ENCODE measurements at regions not wholly inside any gene's neighbourhood (a gene's known extent, or its start where the extent isn't known, plus 50 kb on each side); places are given as distances from the start of the nearest gene placed in this dataset.

DNA sequence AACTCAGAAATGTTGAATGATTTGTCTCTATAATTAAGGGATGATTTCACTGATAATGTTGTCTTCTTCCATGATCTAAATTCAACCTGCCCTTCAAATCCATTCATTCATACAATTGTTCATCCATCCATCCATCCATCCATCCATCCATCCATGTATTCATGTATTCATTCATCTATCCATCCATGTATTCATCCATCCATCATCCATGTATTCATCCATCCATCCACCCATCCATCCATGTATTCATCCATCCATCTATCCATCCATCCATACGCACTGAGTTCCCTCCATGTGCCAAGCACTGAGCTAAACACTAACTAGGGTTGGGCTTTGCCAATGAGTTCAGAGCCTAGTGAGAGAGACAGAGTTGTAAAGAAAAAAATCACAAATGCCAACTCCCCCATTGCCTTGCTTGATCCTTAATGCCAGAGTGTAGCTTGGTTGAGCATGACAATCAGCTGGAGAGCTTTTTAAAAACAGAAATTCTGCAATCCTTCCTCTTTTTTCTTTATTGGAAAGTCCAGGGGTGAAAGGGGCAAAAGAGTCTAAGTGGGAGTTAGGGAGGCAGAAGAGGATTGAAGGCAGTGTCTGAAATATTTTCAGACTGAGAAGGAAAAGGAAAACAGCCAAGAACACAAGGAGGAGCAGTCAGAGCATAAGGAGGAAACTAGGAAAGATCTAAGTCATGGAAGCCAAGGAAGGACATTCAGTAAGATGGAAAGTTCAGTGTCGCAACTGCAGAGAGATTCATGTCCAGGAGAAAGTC, 92.4 kb upstream of the ERG start:
- no peaks in the 10 kb centered on the region for H3K9me3 ChIP-seq (ENCODE audit: severe bottlenecking)
- no peak overlapping the region for H3K4me3 ChIP-seq (ENCODE audit: severe bottlenecking)
- ATAC-seq (ENCODE audit: low read depth) (no peak), DNase-seq (ENCODE audit: low spot score) (no peak)
- TF ChIP-seq, protein P1, sequence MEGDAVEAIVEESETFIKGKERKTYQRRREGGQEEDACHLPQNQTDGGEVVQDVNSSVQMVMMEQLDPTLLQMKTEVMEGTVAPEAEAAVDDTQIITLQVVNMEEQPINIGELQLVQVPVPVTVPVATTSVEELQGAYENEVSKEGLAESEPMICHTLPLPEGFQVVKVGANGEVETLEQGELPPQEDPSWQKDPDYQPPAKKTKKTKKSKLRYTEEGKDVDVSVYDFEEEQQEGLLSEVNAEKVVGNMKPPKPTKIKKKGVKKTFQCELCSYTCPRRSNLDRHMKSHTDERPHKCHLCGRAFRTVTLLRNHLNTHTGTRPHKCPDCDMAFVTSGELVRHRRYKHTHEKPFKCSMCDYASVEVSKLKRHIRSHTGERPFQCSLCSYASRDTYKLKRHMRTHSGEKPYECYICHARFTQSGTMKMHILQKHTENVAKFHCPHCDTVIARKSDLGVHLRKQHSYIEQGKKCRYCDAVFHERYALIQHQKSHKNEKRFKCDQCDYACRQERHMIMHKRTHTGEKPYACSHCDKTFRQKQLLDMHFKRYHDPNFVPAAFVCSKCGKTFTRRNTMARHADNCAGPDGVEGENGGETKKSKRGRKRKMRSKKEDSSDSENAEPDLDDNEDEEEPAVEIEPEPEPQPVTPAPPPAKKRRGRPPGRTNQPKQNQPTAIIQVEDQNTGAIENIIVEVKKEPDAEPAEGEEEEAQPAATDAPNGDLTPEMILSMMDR (IDR thresholded peaks at IDR 0.05; ENCODE audit: poor library complexity, severe bottlenecking), result no peak
- H3K36me3 ChIP-seq (ENCODE audit: low read depth), result no peaks in the 10 kb centered on the region
- no peaks in the 10 kb centered on the region for H3K4me1 ChIP-seq (ENCODE audit: insufficient read depth, poor library complexity, severe bottlenecking)
- no peaks in the 10 kb centered on the region for H3K27me3 ChIP-seq (ENCODE audit: insufficient read depth, poor library complexity, severe bottlenecking)
- H3K27ac ChIP-seq (ENCODE audit: poor library complexity, severe bottlenecking), result no peak overlapping the region

- DNase-seq (ENCODE audit: low spot score) (no peak), ATAC-seq (ENCODE audit: low read depth) (no peak)
- Histone ChIP-seq H3K9me3 (ENCODE audit: severe bottlenecking) (no peaks in the 10 kb centered on the region), H3K4me1 (ENCODE audit: insufficient read depth, poor library complexity, severe bottlenecking) (no peaks in the 10 kb centered on the region), H3K4me3 (ENCODE audit: severe bottlenecking) (no peak overlapping the region), H3K27ac (ENCODE audit: poor library complexity, severe bottlenecking) (no peak overlapping the region), H3K27me3 (ENCODE audit: insufficient read depth, poor library complexity, severe bottlenecking) (no peaks in the 10 kb centered on the region), H3K36me3 (ENCODE audit: low read depth) (no peaks in the 10 kb centered on the region)
- TF ChIP-seq, protein P1 (IDR thresholded peaks at IDR 0.05; ENCODE audit: poor library complexity, severe bottlenecking), result no peak
These were observed 92.9 kb upstream of the ERG start for GRCh38 chr21:38591218-38591537.

DNA sequence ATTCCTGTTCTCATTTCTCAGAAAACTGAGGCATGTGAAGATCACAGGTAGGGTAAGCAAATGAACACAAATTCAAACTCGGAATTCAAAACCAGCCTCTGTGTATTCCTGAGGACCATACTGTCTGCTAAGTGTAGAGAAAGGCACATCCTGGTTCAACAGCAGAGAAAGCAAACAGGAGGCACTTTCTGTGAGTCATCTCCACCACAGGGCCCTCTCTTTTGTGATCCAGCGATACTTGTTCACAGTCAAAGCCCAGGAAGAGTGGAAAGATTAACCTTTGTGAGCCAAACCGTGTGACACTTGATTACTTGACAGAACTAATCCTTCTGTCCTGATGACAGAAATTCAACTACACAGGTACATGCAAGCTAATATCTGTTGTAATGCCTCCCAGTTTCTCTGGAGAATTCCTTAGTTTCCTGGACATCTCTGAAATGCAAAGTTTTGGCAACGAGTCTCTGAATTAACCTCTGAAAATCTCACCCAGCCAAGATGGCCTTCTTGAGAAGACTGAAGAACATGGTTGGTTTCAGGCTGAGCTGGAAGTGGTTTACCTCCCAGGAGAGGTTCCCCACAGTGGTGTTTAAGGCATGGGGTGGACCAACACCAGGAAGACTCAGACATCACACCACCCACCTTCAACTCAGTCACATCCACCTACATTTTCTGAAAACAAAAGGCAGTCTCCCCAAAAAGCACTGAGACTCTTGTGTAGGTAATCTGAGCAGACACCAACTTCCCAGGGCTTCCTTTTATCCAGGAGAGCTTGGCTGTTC, 98.2 kb upstream of the ERG start:
- no peak for DNase-seq (ENCODE audit: low spot score)
- H3K4me3 ChIP-seq (ENCODE audit: severe bottlenecking), result no peak overlapping the region
- H3K36me3 ChIP-seq (ENCODE audit: low read depth), result no peaks in the 10 kb centered on the region
- H3K27me3 ChIP-seq (ENCODE audit: insufficient read depth, poor library complexity, severe bottlenecking), result no peaks in the 10 kb centered on the region
- no peaks in the 10 kb centered on the region for H3K9me3 ChIP-seq (ENCODE audit: severe bottlenecking)
- no peaks in the 10 kb centered on the region for H3K4me1 ChIP-seq (ENCODE audit: insufficient read depth, poor library complexity, severe bottlenecking)
- ATAC-seq (ENCODE audit: low read depth), result 0 out of 3 replicates have a peak, but pooled peaks have one; percentile 54
- no peak overlapping the region for H3K27ac ChIP-seq (ENCODE audit: poor library complexity, severe bottlenecking)
- TF ChIP-seq, protein P1 (IDR thresholded peaks at IDR 0.05; ENCODE audit: poor library complexity, severe bottlenecking), result no peak

GRCh38 chr21:38597421-38597820, 99.1 kb upstream of the ERG start:
- H3K27me3 ChIP-seq (ENCODE audit: insufficient read depth, poor library complexity, severe bottlenecking), result no peaks in the 10 kb centered on the region
- no peaks in the 10 kb centered on the region for H3K36me3 ChIP-seq (ENCODE audit: low read depth)
- TF ChIP-seq, protein P1 (IDR thresholded peaks at IDR 0.05; ENCODE audit: poor library complexity, severe bottlenecking), result no peak
- ATAC-seq (ENCODE audit: low read depth) (no peak), DNase-seq (ENCODE audit: low spot score) (no peak)
- no peak overlapping the region for H3K4me3 ChIP-seq (ENCODE audit: severe bottlenecking)
- no peaks in the 10 kb centered on the region for H3K9me3 ChIP-seq (ENCODE audit: severe bottlenecking)
- H3K27ac ChIP-seq (ENCODE audit: poor library complexity, severe bottlenecking), result no peak overlapping the region
- no peaks in the 10 kb centered on the region for H3K4me1 ChIP-seq (ENCODE audit: insufficient read depth, poor library complexity, severe bottlenecking)

- TF ChIP-seq, protein P1 (IDR thresholded peaks at IDR 0.05; ENCODE audit: poor library complexity, severe bottlenecking), result no peak
- ATAC-seq (ENCODE audit: low read depth) (no peak), DNase-seq (ENCODE audit: low spot score) (no peak)
- Histone ChIP-seq H3K4me1 (ENCODE audit: insufficient read depth, poor library complexity, severe bottlenecking) (no peaks in the 10 kb centered on the region), H3K36me3 (ENCODE audit: low read depth) (no peaks in the 10 kb centered on the region), H3K27me3 (ENCODE audit: insufficient read depth, poor library complexity, severe bottlenecking) (no peaks in the 10 kb centered on the region), H3K27ac (ENCODE audit: poor library complexity, severe bottlenecking) (no peak overlapping the region), H3K9me3 (ENCODE audit: severe bottlenecking) (no peaks in the 10 kb centered on the region), H3K4me3 (ENCODE audit: severe bottlenecking) (no peak overlapping the region)
These were observed 100.1 kb upstream of the ERG start for GRCh38 chr21:38598413-38598812.
